ENCODE measurements at regions not wholly inside any gene's neighbourhood (a gene's known extent, or its start where the extent isn't known, plus 50 kb on each side); places are given as distances from the start of the nearest gene placed in this dataset.
A peak's percentile ranks its signal among the peaks of the same experiment; 100 is the strongest.
"Not testable (repeated sequence)": the region's sequence is repeated elsewhere in the genome, so short reads cannot be mapped to it uniquely, and the experiment has no call there.

DNA sequence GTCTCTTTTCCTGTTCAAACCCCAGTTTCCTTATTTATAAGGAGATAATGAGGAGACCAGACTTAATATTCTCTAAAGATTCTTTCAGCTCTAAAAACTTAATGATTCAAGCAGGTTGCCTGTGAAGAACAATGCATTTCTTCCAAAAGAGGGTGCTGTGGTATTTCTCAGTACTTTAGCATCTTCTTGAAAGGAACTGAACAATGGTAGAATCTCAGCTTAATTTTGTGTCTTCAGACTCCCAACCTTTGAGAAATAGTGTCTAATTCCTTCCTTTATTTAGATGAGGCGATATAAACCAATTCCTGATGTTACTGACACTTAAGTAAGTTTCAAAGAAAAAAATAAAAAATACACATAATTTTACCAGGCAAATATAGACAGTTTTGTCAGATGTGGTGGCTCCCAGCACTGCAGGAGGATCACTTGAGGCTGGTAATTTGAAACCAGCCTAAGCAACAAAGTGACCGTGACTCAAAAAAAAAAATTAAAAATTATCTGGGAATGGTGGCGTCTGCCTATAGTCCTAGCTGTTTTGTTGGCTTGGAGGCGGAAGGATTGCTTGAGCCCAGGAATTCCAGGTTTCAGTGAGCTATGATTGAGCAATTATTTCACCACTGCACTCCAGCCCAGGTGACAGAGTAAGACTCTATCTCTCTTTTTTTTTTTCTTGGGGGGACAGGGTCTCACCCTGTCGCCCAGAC, 76.9 kb upstream of the PSMA6 start:
- Mint-ChIP-seq H3K36me3 (peaks cover 16% of the 10 kb centered on the region), H3K27me3 (no peaks in the 10 kb centered on the region), H3K4me1 (no peaks in the 10 kb centered on the region), H3K4me3 (no peak overlapping the region), H3K9me3 (no peaks in the 10 kb centered on the region), H3K27ac (no peak overlapping the region)
- no peak for ATAC-seq

- H3K9me3 Mint-ChIP-seq, ATAC-seq, H3K27me3 Mint-ChIP-seq, H3K27ac Mint-ChIP-seq, H3K4me3 Mint-ChIP-seq, H3K4me1 Mint-ChIP-seq: not testable (repeated sequence)
- peaks cover 26% of the 10 kb centered on the region for H3K36me3 Mint-ChIP-seq
These were observed 74.0 kb upstream of the PSMA6 start for GRCh38 chr14:35218176-35218575.

- H3K9me3 Mint-ChIP-seq: no peaks in the 10 kb centered on the region
- no peaks in the 10 kb centered on the region for H3K4me1 Mint-ChIP-seq
- peaks cover 21% of the 10 kb centered on the region for H3K36me3 Mint-ChIP-seq
- H3K4me3 Mint-ChIP-seq: no peak overlapping the region
- no peaks in the 10 kb centered on the region for H3K27me3 Mint-ChIP-seq
- H3K27ac Mint-ChIP-seq: no peak overlapping the region
- no peak for ATAC-seq
These were observed 73.2 kb upstream of the PSMA6 start for GRCh38 chr14:35218963-35219362.

- H3K9me3 Mint-ChIP-seq: no peaks in the 10 kb centered on the region
- H3K4me3 Mint-ChIP-seq: no peak overlapping the region
- H3K27me3 Mint-ChIP-seq: no peaks in the 10 kb centered on the region
- H3K4me1 Mint-ChIP-seq: no peaks in the 10 kb centered on the region
- peaks cover 21% of the 10 kb centered on the region for H3K36me3 Mint-ChIP-seq
- ATAC-seq: no peak
- no peak overlapping the region for H3K27ac Mint-ChIP-seq
These were observed 72.0 kb upstream of the PSMA6 start for GRCh38 chr14:35220027-35220676.

DNA sequence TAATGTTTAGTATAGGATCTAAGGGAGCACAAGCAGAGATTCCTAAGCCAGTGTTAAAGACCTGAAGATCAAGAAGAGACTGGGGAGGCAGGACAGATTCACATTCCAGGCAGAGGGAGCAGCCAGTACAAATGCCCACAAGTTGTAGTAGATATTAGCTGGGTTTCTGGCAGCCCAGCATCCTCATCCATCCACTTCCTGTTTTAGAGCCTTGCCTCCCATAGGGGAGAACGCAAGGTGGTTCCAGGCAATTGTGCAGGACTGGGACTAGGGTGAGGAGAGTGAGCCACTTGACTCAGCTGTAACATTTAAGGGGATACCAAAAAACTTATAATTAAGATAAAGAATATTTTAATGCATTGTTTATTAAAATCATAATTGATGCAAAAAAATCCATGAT, 71.3 kb upstream of the PSMA6 start:
- no peak overlapping the region for H3K4me3 Mint-ChIP-seq
- peaks cover 21% of the 10 kb centered on the region for H3K36me3 Mint-ChIP-seq
- H3K27me3 Mint-ChIP-seq: no peaks in the 10 kb centered on the region
- H3K9me3 Mint-ChIP-seq: no peaks in the 10 kb centered on the region
- H3K4me1 Mint-ChIP-seq: no peaks in the 10 kb centered on the region
- H3K27ac Mint-ChIP-seq: no peak overlapping the region
- ATAC-seq: no peak

DNA sequence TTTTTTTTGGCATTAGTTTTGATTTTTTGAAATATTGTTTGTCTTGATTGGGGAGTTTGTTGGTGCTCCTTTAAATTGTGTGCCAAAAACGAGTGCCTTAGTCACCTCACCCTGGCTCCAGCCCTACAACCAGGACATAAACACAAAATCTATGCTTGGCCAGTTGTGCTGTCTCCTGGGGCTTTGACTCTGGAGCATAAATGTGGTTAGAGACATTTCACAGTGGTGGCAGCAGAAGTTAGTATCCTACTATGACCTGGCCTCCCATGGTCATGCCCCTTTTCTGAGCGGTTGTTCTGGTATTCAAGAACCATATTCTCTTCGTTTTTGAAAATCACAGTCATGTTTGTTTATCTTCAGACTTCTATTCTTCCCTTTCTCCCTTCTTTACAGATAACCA, 70.7 kb upstream of the PSMA6 start:
- Mint-ChIP-seq H3K27me3 (no peaks in the 10 kb centered on the region), H3K36me3 (peaks cover 25% of the 10 kb centered on the region), H3K27ac (peak overlapping the region; percentile 56), H3K4me1 (no peaks in the 10 kb centered on the region), H3K4me3 (no peak overlapping the region), H3K9me3 (no peaks in the 10 kb centered on the region)
- ATAC-seq: no peak

DNA sequence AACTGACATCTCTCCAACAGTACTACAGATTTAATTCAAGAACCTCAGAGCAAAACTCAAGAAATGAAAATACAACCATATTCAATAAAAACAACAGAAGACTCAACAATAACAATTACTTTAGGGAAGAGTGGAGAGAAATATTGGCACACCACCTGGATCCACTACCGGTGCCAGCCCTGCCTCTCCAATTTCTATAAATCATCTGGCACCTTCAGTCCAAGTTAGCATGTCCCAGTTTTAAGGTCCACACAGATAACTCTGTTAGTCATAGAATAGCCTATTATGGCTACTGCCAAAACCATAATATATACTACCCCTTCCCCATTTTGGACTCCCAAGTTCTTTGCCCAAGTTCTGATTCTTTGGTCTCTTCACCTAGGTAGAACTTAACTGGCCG, 69.9 kb upstream of the PSMA6 start:
- Mint-ChIP-seq H3K4me1 (no peaks in the 10 kb centered on the region), H3K27ac (peak overlapping the region; percentile 56), H3K27me3 (no peaks in the 10 kb centered on the region), H3K4me3 (no peak overlapping the region), H3K36me3 (peaks cover 28% of the 10 kb centered on the region), H3K9me3 (no peaks in the 10 kb centered on the region)
- ATAC-seq: no peak

DNA sequence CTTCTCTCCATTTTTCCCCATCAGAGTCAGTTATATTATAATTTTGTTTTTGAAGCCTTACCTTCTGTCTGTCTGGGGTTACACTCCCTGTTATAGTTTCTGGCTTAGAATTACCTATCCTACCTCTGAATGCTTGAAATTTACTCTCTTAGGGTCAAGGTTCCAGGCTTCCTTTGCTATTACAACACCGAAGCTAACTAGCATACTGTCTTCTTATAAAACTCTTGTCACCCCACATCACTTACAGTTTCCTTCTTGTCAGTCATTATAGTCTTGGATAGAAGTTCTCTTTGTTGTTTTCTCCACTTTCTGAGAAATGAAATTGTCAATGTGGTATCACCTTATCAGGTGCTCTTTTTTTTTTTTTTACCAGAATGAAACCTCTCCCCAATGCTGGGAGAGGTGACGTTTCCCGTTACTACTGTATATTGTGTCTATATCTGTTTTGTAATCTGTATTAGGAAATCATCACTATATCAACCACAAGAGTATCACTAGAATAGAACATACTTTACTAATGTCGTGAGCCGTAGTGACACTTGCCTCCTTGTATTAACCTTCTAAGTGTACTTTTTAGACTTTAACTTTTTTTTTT, 69.2 kb upstream of the PSMA6 start:
- Mint-ChIP-seq H3K27ac (no peak overlapping the region), H3K4me1 (no peaks in the 10 kb centered on the region), H3K4me3 (no peak overlapping the region), H3K27me3 (no peaks in the 10 kb centered on the region), H3K36me3 (peaks cover 23% of the 10 kb centered on the region), H3K9me3 (no peaks in the 10 kb centered on the region)
- no peak for ATAC-seq

DNA sequence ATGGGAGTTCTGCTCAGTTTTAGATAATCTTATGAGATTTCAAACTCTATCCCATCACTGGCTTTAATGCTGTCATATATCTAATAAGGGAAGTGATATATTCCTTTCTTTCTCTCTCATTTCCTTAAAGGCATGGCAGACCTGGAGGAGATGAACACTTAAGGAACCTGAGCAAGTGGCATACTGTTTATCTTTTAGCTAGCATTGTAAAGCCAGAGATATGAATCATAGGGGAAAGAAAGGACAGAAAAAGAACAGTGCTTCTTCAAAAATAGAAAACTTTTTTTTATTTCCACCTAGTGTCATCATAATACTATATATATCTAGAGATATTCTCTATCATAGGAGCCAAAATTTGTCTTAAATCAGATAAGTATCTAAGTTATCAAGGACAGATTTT, 68.3 kb upstream of the PSMA6 start:
- no peaks in the 10 kb centered on the region for H3K9me3 Mint-ChIP-seq
- H3K4me3 Mint-ChIP-seq: no peak overlapping the region
- peaks cover 29% of the 10 kb centered on the region for H3K36me3 Mint-ChIP-seq
- H3K27ac Mint-ChIP-seq: no peak overlapping the region
- H3K4me1 Mint-ChIP-seq: peaks cover under 1% of the 10 kb centered on the region
- no peaks in the 10 kb centered on the region for H3K27me3 Mint-ChIP-seq
- no peak for ATAC-seq

- Mint-ChIP-seq H3K27me3 (no peaks in the 10 kb centered on the region), H3K9me3 (no peaks in the 10 kb centered on the region), H3K4me1 (peaks cover 8% of the 10 kb centered on the region), H3K27ac (no peak overlapping the region), H3K36me3 (peaks cover 29% of the 10 kb centered on the region), H3K4me3 (no peak overlapping the region)
- no peak for ATAC-seq
These were observed 67.6 kb upstream of the PSMA6 start for GRCh38 chr14:35224615-35225014.

DNA sequence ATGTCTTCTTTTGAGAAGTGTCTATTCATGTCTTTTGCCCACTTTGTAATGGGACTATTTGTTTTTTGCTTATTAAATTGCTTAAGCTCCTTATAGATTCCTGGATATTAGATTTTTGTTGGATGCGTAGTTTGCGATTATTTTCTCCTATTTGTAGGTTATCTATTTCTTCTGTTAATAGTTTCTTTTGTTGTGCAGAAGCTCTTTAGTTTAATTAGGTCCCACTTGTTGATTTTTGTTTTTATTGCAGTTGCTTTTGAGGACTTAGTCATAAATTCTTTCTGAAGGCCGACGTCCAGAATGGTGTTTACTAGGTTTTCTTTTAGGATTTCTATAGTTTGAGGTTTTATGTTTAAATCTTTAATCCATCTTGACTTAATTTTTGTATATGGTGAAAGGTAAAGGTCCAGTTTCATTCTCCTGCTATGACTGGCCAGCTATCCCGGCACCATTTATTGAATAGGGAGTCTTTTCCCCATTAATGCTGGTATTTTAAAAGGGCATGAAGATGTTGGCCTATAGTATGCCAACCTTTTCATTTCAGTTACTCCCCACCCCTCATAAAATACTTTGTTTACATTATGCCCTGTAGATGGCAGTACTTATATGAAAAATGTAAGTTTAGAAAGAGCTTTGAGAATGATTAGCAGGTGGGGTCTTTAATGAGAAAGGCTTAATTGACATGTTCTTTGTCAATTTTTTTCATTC, 62.9 kb upstream of the PSMA6 start:
- Mint-ChIP-seq H3K4me3 (no peak overlapping the region), H3K9me3 (no peaks in the 10 kb centered on the region), H3K36me3 (peaks cover 29% of the 10 kb centered on the region), H3K4me1 (peaks cover 15% of the 10 kb centered on the region), H3K27me3 (no peaks in the 10 kb centered on the region), H3K27ac (no peak overlapping the region)
- ATAC-seq: no peak

GRCh38 chr14:35229792-35230089, 62.4 kb upstream of the PSMA6 start:
- no peak overlapping the region for H3K27ac Mint-ChIP-seq
- peaks cover 33% of the 10 kb centered on the region for H3K36me3 Mint-ChIP-seq
- no peaks in the 10 kb centered on the region for H3K27me3 Mint-ChIP-seq
- no peak overlapping the region for H3K4me3 Mint-ChIP-seq
- H3K9me3 Mint-ChIP-seq: no peaks in the 10 kb centered on the region
- peaks cover 15% of the 10 kb centered on the region for H3K4me1 Mint-ChIP-seq
- ATAC-seq: no peak

DNA sequence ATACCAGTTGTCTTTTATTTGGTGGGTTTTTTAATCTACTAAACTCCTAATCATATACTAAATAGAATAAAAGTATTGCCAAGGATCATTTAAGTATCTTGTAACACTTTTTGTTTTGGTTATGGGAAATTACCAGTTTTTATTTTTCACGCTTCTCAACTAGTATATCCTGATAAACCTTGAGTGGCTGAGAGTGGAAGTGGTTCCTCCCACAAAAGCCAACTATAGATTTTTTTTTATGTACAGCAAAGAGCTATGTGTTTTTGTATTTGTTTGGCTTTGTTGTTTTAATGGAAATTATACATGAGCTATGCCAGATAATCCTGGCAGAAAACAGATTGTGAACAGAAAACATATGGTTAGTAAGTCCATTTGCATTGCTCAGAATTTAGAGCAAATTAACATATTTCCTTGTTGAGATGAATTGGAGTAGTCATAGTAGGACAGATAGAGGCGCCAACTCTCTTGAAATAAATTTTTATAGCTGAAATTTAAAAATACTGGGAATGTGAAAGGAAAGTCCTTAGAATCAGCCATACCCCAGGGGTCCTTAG, 60.9 kb upstream of the PSMA6 start:
- H3K4me3 Mint-ChIP-seq: no peak overlapping the region
- peaks cover 40% of the 10 kb centered on the region for H3K36me3 Mint-ChIP-seq
- H3K9me3 Mint-ChIP-seq: no peaks in the 10 kb centered on the region
- H3K27me3 Mint-ChIP-seq: no peaks in the 10 kb centered on the region
- H3K4me1 Mint-ChIP-seq: peaks cover 15% of the 10 kb centered on the region
- ATAC-seq: no peak
- no peak overlapping the region for H3K27ac Mint-ChIP-seq

DNA sequence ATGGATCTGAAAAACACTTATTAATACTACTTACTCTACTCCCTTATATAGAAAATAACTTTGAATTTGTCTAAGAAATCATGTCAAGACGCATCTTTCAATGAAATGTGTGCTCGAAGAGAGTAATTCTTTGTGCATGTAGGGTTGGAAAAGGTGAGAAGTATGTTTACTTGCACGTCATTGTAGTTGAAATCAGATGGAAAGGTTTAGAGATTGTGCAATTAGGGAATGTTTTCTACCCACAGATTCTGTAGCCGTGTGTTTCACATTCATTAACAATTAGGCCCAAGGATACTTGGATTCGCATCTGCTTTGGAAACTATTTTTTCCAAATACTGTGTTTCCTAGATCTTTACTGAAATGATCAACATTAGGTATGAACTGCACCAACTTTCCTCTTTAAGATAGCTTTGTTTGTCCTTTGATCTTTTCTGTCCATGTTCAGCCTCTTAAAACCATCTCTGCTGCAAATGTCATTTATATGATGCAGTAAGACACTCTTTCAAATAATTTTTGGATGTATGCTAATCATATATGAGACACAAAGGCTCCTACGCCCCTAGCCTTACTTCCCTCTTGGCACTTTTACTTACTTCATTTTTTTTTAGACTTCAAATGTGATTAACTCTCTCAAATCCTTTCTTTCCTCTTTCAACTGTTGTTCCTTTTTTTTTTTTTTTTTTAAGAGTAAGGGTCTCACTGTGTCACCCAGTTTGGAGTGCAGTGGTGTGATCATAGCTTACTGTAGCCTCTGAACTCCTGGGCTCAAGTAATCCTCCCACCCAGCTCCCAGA, 58.0 kb upstream of the PSMA6 start:
- H3K36me3 Mint-ChIP-seq: peaks cover 44% of the 10 kb centered on the region
- ATAC-seq: no peak
- H3K4me1 Mint-ChIP-seq: peaks cover 11% of the 10 kb centered on the region
- no peaks in the 10 kb centered on the region for H3K9me3 Mint-ChIP-seq
- no peak overlapping the region for H3K27ac Mint-ChIP-seq
- H3K27me3 Mint-ChIP-seq: no peaks in the 10 kb centered on the region
- no peak overlapping the region for H3K4me3 Mint-ChIP-seq

- no peak for ATAC-seq
- H3K36me3 Mint-ChIP-seq: peaks cover 53% of the 10 kb centered on the region
- no peak overlapping the region for H3K27ac Mint-ChIP-seq
- H3K4me1 Mint-ChIP-seq: peaks cover 7% of the 10 kb centered on the region
- H3K27me3 Mint-ChIP-seq: no peaks in the 10 kb centered on the region
- no peak overlapping the region for H3K4me3 Mint-ChIP-seq
- H3K9me3 Mint-ChIP-seq: no peaks in the 10 kb centered on the region
These were observed 56.3 kb upstream of the PSMA6 start for GRCh38 chr14:35235840-35236239.
